Endothelial cell of umbilical vein (primary cell): ENCODE measurements at regions not wholly inside any gene's neighbourhood (a gene's known extent, or its start where the extent isn't known, plus 50 kb on each side); places are given as distances from the start of the nearest gene placed in this dataset.

Source experiments
- BruUV-seq: library from RNA; stranded (reverse); fragments of 400-500 nt; replicated peaks from 2 replicates; lab custom pipeline; 2021; lab: Mats Ljungman, UMichigan
- CTCF ChIA-PET: fragments of 300-600, 350-600 bp; sonication (Branson Sonifier 250); formaldehyde crosslinking; loops from one replicate; lab custom pipeline; 2021; ENCODE audit warnings: antibody characterized with exemption, inconsistent platforms; lab: Charles Lee
- POLR2A ChIA-PET: fragments of 300-600, 350-600 bp; sonication (Branson Sonifier 250); formaldehyde crosslinking; loops from one replicate; lab custom pipeline; 2021; ENCODE audit warnings: antibody characterized with exemption, inconsistent platforms; lab: Charles Lee
- DNase-seq: peaks from one replicate; pipeline ENCODE4 v3.0.0-alpha.2; 2011; ENCODE audit warnings: low read depth, low spot score
- FAIRE-seq: peaks from 2 replicates; lab custom pipeline; 2011; peaks lifted over from hg19 to GRCh38; lab: Jason Lieb, UNC
- H2AFZ ChIP-seq: 2 replicates; pipeline ENCODE4 v1.6.0; 2012; ENCODE audit warnings: low read depth, low read length, control low read depth, inconsistent platforms
- H3K27ac ChIP-seq: 2 replicates; pipeline ENCODE4 v1.5.1; 2011; ENCODE audit warnings: low read depth, mild to moderate bottlenecking, control low read depth, low read length, moderate library complexity; ENCODE audit not compliant: insufficient read depth
- H3K27me3 ChIP-seq, 2 experiments: 2 replicates each; pipeline versions ENCODE4 v1.6.0 to v1.6.1; 2011; ENCODE audit warnings: low read length in 2 of 2, mixed read lengths in 1 of 2; ENCODE audit not compliant: control insufficient read depth in 2 of 2, insufficient read depth in 2 of 2
- H3K36me3 ChIP-seq, 2 experiments: 2 replicates in 1 of 2; 3 replicates in 1 of 2; pipeline ENCODE4 v1.5.1; 2011; ENCODE audit warnings: low read length in 2 of 2, mild to moderate bottlenecking in 1 of 2, moderate library complexity in 1 of 2; ENCODE audit not compliant: control insufficient read depth in 2 of 2, insufficient read depth in 2 of 2; ENCODE audit errors: extremely low read depth in 1 of 2
- H3K4me1 ChIP-seq: 3 replicates; pipeline ENCODE4 v1.5.1; 2011; ENCODE audit warnings: mild to moderate bottlenecking, low read length; ENCODE audit not compliant: control insufficient read depth, insufficient read depth; ENCODE audit errors: extremely low read depth
- H3K4me2 ChIP-seq: 2 replicates; pipeline ENCODE4 v1.6.1; 2011; ENCODE audit warnings: low read length, control low read depth, mixed read lengths; ENCODE audit not compliant: insufficient read depth
- H3K4me3 ChIP-seq, 3 experiments: fragments of 200-600 bp in 1 of 3; sonication (generic), shearing (Covaris generic) in 1 of 3; replicated peaks in 1 of 3; 2 replicates each; pipeline ENCODE4 v1.5.1; 2011 to 2016; ENCODE audit warnings: control low read depth in 3 of 3, low read length in 3 of 3, mild to moderate bottlenecking in 2 of 3, inconsistent platforms in 1 of 3, low read depth in 1 of 3, moderate library complexity in 1 of 3; ENCODE audit not compliant: insufficient read depth in 1 of 3
- H3K79me2 ChIP-seq: 2 replicates; pipeline ENCODE4 v1.6.0; 2012; ENCODE audit warnings: low read length, inconsistent platforms; ENCODE audit not compliant: control insufficient read depth, insufficient read depth
- H3K9ac ChIP-seq: replicated peaks from 2 replicates; pipeline ENCODE3; 2011; ENCODE audit warnings: low read length, control low read depth; ENCODE audit not compliant: insufficient read depth; ENCODE audit errors: extremely low read depth
- H3K9me1 ChIP-seq: replicated peaks from 3 replicates; pipeline ENCODE4 v1.6.0; 2011; ENCODE audit warnings: mild to moderate bottlenecking, low read length; ENCODE audit not compliant: control insufficient read depth, insufficient read depth; ENCODE audit errors: extremely low read depth
- H3K9me3 ChIP-seq: replicated peaks from 2 replicates; pipeline ENCODE4 v1.5.1; 2012; ENCODE audit warnings: low read length, inconsistent platforms; ENCODE audit not compliant: control insufficient read depth, insufficient read depth
- H4K20me1 ChIP-seq: replicated peaks from 2 replicates; pipeline ENCODE3; 2011; ENCODE audit warnings: mild to moderate bottlenecking, low read length; ENCODE audit not compliant: control insufficient read depth, insufficient read depth; ENCODE audit errors: extremely low read depth
- CTCF ChIP-seq, 2 donors: IDR thresholded peaks; 1 replicate in 1 of 2; 2 replicates in 1 of 2; pipeline ENCODE4 v1.5.1; 2011; ENCODE audit warnings: low read length in 2 of 2, mild to moderate bottlenecking in 2 of 2, moderate library complexity in 2 of 2, control low read depth in 1 of 2, inconsistent platforms in 1 of 2, low read depth in 1 of 2; ENCODE audit not compliant: insufficient read depth in 1 of 2; ENCODE audit errors: extremely low read depth in 1 of 2
- EZH2 ChIP-seq: IDR thresholded peaks from 2 replicates; pipeline ENCODE4 v1.6.1; 2012; ENCODE audit warnings: borderline replicate concordance, low read depth, mild to moderate bottlenecking, moderate library complexity, low read length, inconsistent platforms; ENCODE audit not compliant: severe bottlenecking
- FOS ChIP-seq: IDR thresholded peaks from 2 replicates; pipeline ENCODE4 v1.6.1; 2011; ENCODE audit warnings: mild to moderate bottlenecking, low read length, moderate library complexity, borderline replicate concordance; ENCODE audit not compliant: insufficient read depth
- GATA2 ChIP-seq: IDR thresholded peaks from 2 replicates; pipeline ENCODE4 v1.7.0; 2011; ENCODE audit warnings: low read depth, mild to moderate bottlenecking, moderate library complexity, mixed read lengths, low read length; ENCODE audit not compliant: insufficient read length, insufficient read depth
- JUN ChIP-seq: IDR thresholded peaks from 2 replicates; pipeline ENCODE4 v1.6.1; 2011; ENCODE audit warnings: borderline replicate concordance, low read depth; ENCODE audit not compliant: insufficient read length, insufficient read depth
- MYC ChIP-seq: IDR thresholded peaks from one replicate; pipeline ENCODE4 v1.6.1; 2011; ENCODE audit warnings: mild to moderate bottlenecking, low read depth, low read length
- POLR2A ChIP-seq: IDR thresholded peaks from 2 replicates; pipeline ENCODE4 v1.6.1; 2012; ENCODE audit warnings: low read depth, mild to moderate bottlenecking, control low read depth, low read length
- POLR2AphosphoS5 ChIP-seq: IDR thresholded peaks from 2 replicates; pipeline ENCODE4 v1.6.1; 2012; ENCODE audit warnings: low read depth, mild to moderate bottlenecking, control low read depth, low read length, moderate library complexity; ENCODE audit not compliant: insufficient read depth
- dilution Hi-C: fragments of 300-500 bp; cut with MboI; formaldehyde crosslinking; loops from one replicate; pipeline ENCODE4 v1.15.0; 2019; ENCODE audit warnings: low sequenced_read_pairs; ENCODE audit not compliant: extremely low pct_ligation_motif_present
- intact Hi-C: fragments of 100-400 bp; cut with micrococcal nuclease; formaldehyde crosslinking; loops from one replicate; pipeline ENCODE4 v1.10.0; 2022
- TF ChIP-seq, protein P1 (sequence below): IDR thresholded peaks from 2 replicates; pipeline ENCODE4 v1.6.1; 2011; ENCODE audit not compliant: insufficient read depth, insufficient read length

GRCh38 chr2:236823041-236823629, 253.5 kb downstream of the ACKR3 start:
- no peaks in the 10 kb centered on the region for H3K9me1 ChIP-seq
- TF ChIP-seq GATA2 (no peak), FOS (no peak), POLR2A (no peak), MYC (no peak)
- H3K79me2 ChIP-seq: no peaks in the 10 kb centered on the region
- no peak overlapping the region for H3K9ac ChIP-seq
- H3K9me3 ChIP-seq: no peaks in the 10 kb centered on the region
- no peak overlapping the region for H2AFZ ChIP-seq
- H3K4me2 ChIP-seq: no peak overlapping the region
- no peak overlapping the region for H3K4me3 ChIP-seq
- intact Hi-C loops: no loop called here
- FAIRE-seq (no peak), DNase-seq (no peak)
- peaks cover 29% of the 10 kb centered on the region for H3K4me1 ChIP-seq
- CTCF ChIA-PET: no interaction called here
- no peaks in the 10 kb centered on the region for H3K27me3 ChIP-seq
- no peaks in the 10 kb centered on the region for H3K36me3 ChIP-seq
- no TSS peak for BruUV-seq
- H4K20me1 ChIP-seq: no peaks in the 10 kb centered on the region
- POLR2A ChIA-PET: no interaction called here
- dilution Hi-C loops: no loop called here
- no peak overlapping the region for H3K27ac ChIP-seq

- no peaks in the 10 kb centered on the region for H3K36me3 ChIP-seq
- H3K27me3 ChIP-seq: no peaks in the 10 kb centered on the region
- intact Hi-C loops: no loop called here
- no peaks in the 10 kb centered on the region for H3K9me1 ChIP-seq
- H3K9ac ChIP-seq: no peak overlapping the region
- no peak overlapping the region for H3K4me2 ChIP-seq
- TF ChIP-seq GATA2: no peak
- no peak for TF ChIP-seq CTCF (IDR thresholded peaks at IDR 0.05; ENCODE audit: extremely low read depth in 1 of 2, insufficient read depth in 1 of 2, low read depth in 1 of 2, low read length in 2 of 2)
- no peak for TF ChIP-seq MYC
- no peak for TF ChIP-seq POLR2A
- TF ChIP-seq, protein P1, sequence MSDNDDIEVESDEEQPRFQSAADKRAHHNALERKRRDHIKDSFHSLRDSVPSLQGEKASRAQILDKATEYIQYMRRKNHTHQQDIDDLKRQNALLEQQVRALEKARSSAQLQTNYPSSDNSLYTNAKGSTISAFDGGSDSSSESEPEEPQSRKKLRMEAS: no peak
- no peak for TF ChIP-seq FOS
- TF ChIP-seq POLR2AphosphoS5: no peak
- no peak for TF ChIP-seq EZH2
- no peak for TF ChIP-seq JUN
- DNase-seq: no peak
- no peak overlapping the region for H3K4me3 ChIP-seq
- no peaks in the 10 kb centered on the region for H3K9me3 ChIP-seq
- BruUV-seq: no TSS peak
- POLR2A ChIA-PET: no interaction called here
- dilution Hi-C loops: no loop called here
- CTCF ChIA-PET: no interaction called here
- no peak for FAIRE-seq
- H3K27ac ChIP-seq: no peak overlapping the region
- no peaks in the 10 kb centered on the region for H4K20me1 ChIP-seq
- H3K4me1 ChIP-seq: peaks cover 37% of the 10 kb centered on the region
- H2AFZ ChIP-seq: no peak overlapping the region
- H3K79me2 ChIP-seq: no peaks in the 10 kb centered on the region
Observed at GRCh38 chr2:236823963-236824362, 254.3 kb downstream of the ACKR3 start.
